ENCODE measurements at regions not wholly inside any gene's neighbourhood (a gene's known extent, or its start where the extent isn't known, plus 50 kb on each side); places are given as distances from the start of the nearest gene placed in this dataset.

GRCh38 chr5:175813943-175814630 lies 57.3 kb upstream of the CPLX2 start:
- no peak overlapping the region for H3K4me3 ChIP-seq (ENCODE audit: low read depth, low read length, poor library complexity, severe bottlenecking)
- H3K36me3 ChIP-seq (ENCODE audit: insufficient read depth, low read length, poor library complexity, severe bottlenecking), result no peaks in the 10 kb centered on the region
- H3K4me1 ChIP-seq (ENCODE audit: insufficient read depth, low read length, poor library complexity, severe bottlenecking), result no peaks in the 10 kb centered on the region
- H3K9me3 ChIP-seq (ENCODE audit: low read depth, low read length, poor library complexity, severe bottlenecking), result no peaks in the 10 kb centered on the region
- no peaks in the 10 kb centered on the region for H3K27me3 ChIP-seq (replicated peaks; ENCODE audit: insufficient read depth, low read depth, low read length, poor library complexity)
- BruUV-seq (replicated peaks), result no TSS peak
- CTCF ChIA-PET, result no interaction called here
- intact Hi-C loops (cut with micrococcal nuclease; ENCODE audit: unreplicated experiment), result no loop called here
- DNase-seq (ENCODE audit: low spot score), result no peak
- no peak overlapping the region for H3K27ac ChIP-seq (ENCODE audit: low read depth, low read length, poor library complexity, severe bottlenecking)
- no peak for TF ChIP-seq EZH2 (IDR thresholded peaks at IDR 0.05; ENCODE audit: borderline replicate concordance, low read depth, low read length, poor library complexity, severe bottlenecking)
- no peak for TF ChIP-seq CTCF (conservative IDR thresholded peaks at IDR 0.05; ENCODE audit: low read depth, low read length)
- POLR2A ChIA-PET (ENCODE audit: low non-redundant PET), result no interaction called here

- BruUV-seq (replicated peaks), result no TSS peak
- H3K27me3 ChIP-seq (replicated peaks; ENCODE audit: insufficient read depth, low read depth, low read length, poor library complexity), result no peaks in the 10 kb centered on the region
- no peaks in the 10 kb centered on the region for H3K9me3 ChIP-seq (ENCODE audit: low read depth, low read length, poor library complexity, severe bottlenecking)
- TF ChIP-seq EZH2 (IDR thresholded peaks at IDR 0.05; ENCODE audit: borderline replicate concordance, low read depth, low read length, poor library complexity, severe bottlenecking), result no peak
- no peak for TF ChIP-seq CTCF (conservative IDR thresholded peaks at IDR 0.05; ENCODE audit: low read depth, low read length)
- CTCF ChIA-PET, result no interaction called here
- H3K36me3 ChIP-seq (ENCODE audit: insufficient read depth, low read length, poor library complexity, severe bottlenecking), result no peaks in the 10 kb centered on the region
- H3K4me3 ChIP-seq (ENCODE audit: low read depth, low read length, poor library complexity, severe bottlenecking), result no peak overlapping the region
- POLR2A ChIA-PET (ENCODE audit: low non-redundant PET), result no interaction called here
- no peaks in the 10 kb centered on the region for H3K4me1 ChIP-seq (ENCODE audit: insufficient read depth, low read length, poor library complexity, severe bottlenecking)
- H3K27ac ChIP-seq (ENCODE audit: low read depth, low read length, poor library complexity, severe bottlenecking), result no peak overlapping the region
- intact Hi-C loops (cut with micrococcal nuclease; ENCODE audit: unreplicated experiment), result no loop called here
- DNase-seq (ENCODE audit: low spot score), result peak; percentile 30
These were observed 56.7 kb upstream of the CPLX2 start for GRCh38 chr5:175814691-175815090.

- H3K4me3 ChIP-seq (ENCODE audit: low read depth, low read length, poor library complexity, severe bottlenecking), result no peak overlapping the region
- no peaks in the 10 kb centered on the region for H3K4me1 ChIP-seq (ENCODE audit: insufficient read depth, low read length, poor library complexity, severe bottlenecking)
- TF ChIP-seq CTCF (conservative IDR thresholded peaks at IDR 0.05; ENCODE audit: low read depth, low read length) (no peak), EZH2 (IDR thresholded peaks at IDR 0.05; ENCODE audit: borderline replicate concordance, low read depth, low read length, poor library complexity, severe bottlenecking) (no peak)
- no peaks in the 10 kb centered on the region for H3K9me3 ChIP-seq (ENCODE audit: low read depth, low read length, poor library complexity, severe bottlenecking)
- ChIA-PET POLR2A (ENCODE audit: low non-redundant PET) (interaction anchor here (0.7 kb wide), 1 partner anchor 10 kb away, joined by 3 read pairs; no protein-coding TSS in a partner anchor), CTCF (no interaction called here)
- no peaks in the 10 kb centered on the region for H3K27me3 ChIP-seq (replicated peaks; ENCODE audit: insufficient read depth, low read depth, low read length, poor library complexity)
- H3K36me3 ChIP-seq (ENCODE audit: insufficient read depth, low read length, poor library complexity, severe bottlenecking), result no peaks in the 10 kb centered on the region
- no TSS peak for BruUV-seq (replicated peaks)
- H3K27ac ChIP-seq (ENCODE audit: low read depth, low read length, poor library complexity, severe bottlenecking), result no peak overlapping the region
- intact Hi-C loops (cut with micrococcal nuclease; ENCODE audit: unreplicated experiment), result no loop called here
- no peak for DNase-seq (ENCODE audit: low spot score)
These were observed 56.1 kb upstream of the CPLX2 start for GRCh38 chr5:175815126-175815913.
